Right lobe of liver (tissue), 6 donors: ENCODE measurements at regions not wholly inside any gene's neighbourhood (a gene's known extent, or its start where the extent isn't known, plus 50 kb on each side); places are given as distances from the start of the nearest gene placed in this dataset.

Source experiments
- ATAC-seq, 4 donors: fragments of 200-7000 bp; cut with Tn5 transposase; one replicate each; pipeline ENCODE4 v1.9.1; 2020; ENCODE audit warnings: mild to moderate bottlenecking in 4 of 4, moderate library complexity in 4 of 4
- DNase-seq, 3 donors: peaks; one replicate each; pipeline ENCODE4 v3.0.0-alpha.2; 2020
- H3K27ac ChIP-seq, 3 donors: fragments of 200-600 bp; one replicate each; pipeline ENCODE4 v1.8.0; 2022
- H3K27me3 ChIP-seq, 2 donors: fragments of 200-600 bp; one replicate each; pipeline ENCODE4 v1.8.0; 2022
- H3K36me3 ChIP-seq, 4 donors: fragments of 200-600 bp; sonication (generic) in 1 of 4; one replicate each; pipeline versions ENCODE4 v1.5.1 to v1.8.0; 2017 to 2022; ENCODE audit warnings: control low read depth in 1 of 4
- H3K4me1 ChIP-seq, 4 donors: fragments of 200-600 bp; sonication (generic) in 1 of 4; one replicate each; pipeline versions ENCODE4 v1.5.1 to v1.8.0; 2017 to 2022; ENCODE audit warnings: control low read depth in 1 of 4
- H3K4me3 ChIP-seq, 3 donors: fragments of 200-600 bp; one replicate each; pipeline ENCODE4 v1.8.0; 2022
- H3K9me3 ChIP-seq, 4 donors: fragments of 200-600 bp; sonication (generic) in 1 of 4; one replicate each; pipeline versions ENCODE4 v1.5.1 to v1.8.0; 2017 to 2022; ENCODE audit warnings: control low read depth in 1 of 4
- CTCF ChIP-seq, 4 donors: fragments of 200-600 bp in 3 of 4; fragments of 450-650 bp in 1 of 4; IDR thresholded peaks; one replicate each; pipeline versions ENCODE4 v1.5.1 to v1.8.0; 2016 to 2022; ENCODE audit warnings: antibody characterized with exemption in 4 of 4, mild to moderate bottlenecking in 2 of 4
- POLR2A ChIP-seq: fragments of 450-650 bp; IDR thresholded peaks from one replicate; pipeline ENCODE4 v1.6.1; 2017; ENCODE audit warnings: antibody characterized with exemption, mild to moderate bottlenecking
- WGBS: methylation state at CpG from one replicate; pipeline ENCODE4 v1.1.6; 2018; ENCODE audit warnings: low coverage, low lambda C conversion rate; ENCODE audit not compliant: insufficient coverage; ENCODE audit errors: missing lambda C conversion rate; 5-methylcytosine and 5-hydroxymethylcytosine counted together
- intact Hi-C, 2 donors: fragments of 100-400 bp; cut with DNase I; formaldehyde crosslinking; loops; one replicate each; pipeline versions ENCODE4 v1.11.2 to v1.14.1; 2022
- donor health status: DM: no; HTN: yes; CAD: no.
- donor health status: DM: no; HTN: no; CAD: no.
- donor health status: DM: no; HTN: no; CAD: no.
- donor health status: DM: no; HTN: yes; CAD: no.
- donor health status: DM: no; HTN: yes; CAD: no.

- H3K4me1 ChIP-seq, result no peaks in the 10 kb centered on the region
- no peak for TF ChIP-seq CTCF (IDR thresholded peaks at IDR 0.05)
- no peak overlapping the region for H3K4me3 ChIP-seq
- WGBS, result 49% methylated on average over 2 of the region's 2 CpGs
- no peak for ATAC-seq
- no peaks in the 10 kb centered on the region for H3K9me3 ChIP-seq
- no peaks in the 10 kb centered on the region for H3K36me3 ChIP-seq
- DNase-seq, result no peak
- intact Hi-C loops, result no loop called here
- no peaks in the 10 kb centered on the region for H3K27me3 ChIP-seq
- no peak overlapping the region for H3K27ac ChIP-seq
These were observed 326.0 kb downstream of the CASP12 start for GRCh38 chr11:104572279-104572678.

GRCh38 chr11:104570078-104570701 is 328.1 kb downstream of the CASP12 start:
- Histone ChIP-seq H3K4me1 (no peaks in the 10 kb centered on the region), H3K27ac (no peak overlapping the region), H3K9me3 (no peaks in the 10 kb centered on the region), H3K27me3 (no peaks in the 10 kb centered on the region), H3K36me3 (no peaks in the 10 kb centered on the region), H3K4me3 (no peak overlapping the region)
- DNase-seq, result no peak
- no peak for ATAC-seq
- TF ChIP-seq POLR2A (no peak), CTCF (IDR thresholded peaks at IDR 0.05) (no peak)
- 45% methylated on average over 4 of the region's 4 CpGs for WGBS
- intact Hi-C loops, result no loop called here

GRCh38 chr11:104565583-104565961 is 332.7 kb downstream of the CASP12 start:
- intact Hi-C loops, result no loop called here
- Histone ChIP-seq H3K27ac (no peak overlapping the region), H3K4me1 (no peaks in the 10 kb centered on the region), H3K4me3 (no peak overlapping the region), H3K27me3 (no peaks in the 10 kb centered on the region), H3K36me3 (no peaks in the 10 kb centered on the region), H3K9me3 (no peaks in the 10 kb centered on the region)
- no peak for TF ChIP-seq CTCF (IDR thresholded peaks at IDR 0.05)
- no peak for TF ChIP-seq POLR2A
- ATAC-seq, result no peak
- 40% methylated on average over 1 of the region's 1 CpG for WGBS
- DNase-seq, result no peak

GRCh38 chr11:104564921-104565582 is 333.2 kb downstream of the CASP12 start:
- 60% methylated on average over 1 of the region's 35 CpGs for WGBS
- ATAC-seq (no peak), DNase-seq (peak in 1 of 3 donors; percentile 45)
- Histone ChIP-seq H3K27ac (no peak overlapping the region), H3K4me3 (no peak overlapping the region), H3K9me3 (no peaks in the 10 kb centered on the region), H3K27me3 (no peaks in the 10 kb centered on the region), H3K4me1 (no peaks in the 10 kb centered on the region), H3K36me3 (no peaks in the 10 kb centered on the region)
- intact Hi-C loops, result no loop called here
- TF ChIP-seq CTCF (IDR thresholded peaks at IDR 0.05) (no peak), POLR2A (no peak)
